Glutamatergic neuron (in vitro differentiated cells): ENCODE measurements at regions not wholly inside any gene's neighbourhood (a gene's known extent, or its start where the extent isn't known, plus 50 kb on each side); places are given as distances from the start of the nearest gene placed in this dataset.

Experiments
- DNase-seq: peaks from one replicate; pipeline ENCODE4 v3.0.0; 2022
- H3K27ac Mint-ChIP-seq: one replicate; pipeline ENCODE4 v1.8.0; 2020; ENCODE audit warnings: mild to moderate bottlenecking, mixed read lengths, inconsistent platforms; ENCODE audit not compliant: unreplicated experiment
- H3K27me3 Mint-ChIP-seq: one replicate; pipeline ENCODE4 v1.8.0; 2020; ENCODE audit warnings: mild to moderate bottlenecking, moderate library complexity, mixed read lengths, inconsistent platforms; ENCODE audit not compliant: unreplicated experiment
- H3K36me3 Mint-ChIP-seq: one replicate; pipeline ENCODE4 v1.8.0; 2020; ENCODE audit warnings: mild to moderate bottlenecking, mixed read lengths, inconsistent platforms; ENCODE audit not compliant: unreplicated experiment
- H3K4me1 Mint-ChIP-seq: one replicate; pipeline ENCODE4 v1.8.0; 2020; ENCODE audit warnings: mild to moderate bottlenecking, low read depth, mixed read lengths, inconsistent platforms; ENCODE audit not compliant: unreplicated experiment
- H3K4me3 Mint-ChIP-seq: one replicate; pipeline ENCODE4 v1.8.0; 2020; ENCODE audit warnings: mild to moderate bottlenecking, mixed read lengths, inconsistent platforms; ENCODE audit not compliant: unreplicated experiment
- H3K9me3 Mint-ChIP-seq: one replicate; pipeline ENCODE4 v1.8.0; 2020; ENCODE audit warnings: mild to moderate bottlenecking, moderate library complexity, mixed read lengths, inconsistent platforms; ENCODE audit not compliant: unreplicated experiment
- TF ChIP-seq, protein P1 (sequence below): fragments of 200-600 bp; sonication (generic); IDR thresholded peaks from one replicate; pipeline ENCODE4 v1.5.0; 2021; ENCODE audit not compliant: partially characterized antibody, unreplicated experiment

DNA sequence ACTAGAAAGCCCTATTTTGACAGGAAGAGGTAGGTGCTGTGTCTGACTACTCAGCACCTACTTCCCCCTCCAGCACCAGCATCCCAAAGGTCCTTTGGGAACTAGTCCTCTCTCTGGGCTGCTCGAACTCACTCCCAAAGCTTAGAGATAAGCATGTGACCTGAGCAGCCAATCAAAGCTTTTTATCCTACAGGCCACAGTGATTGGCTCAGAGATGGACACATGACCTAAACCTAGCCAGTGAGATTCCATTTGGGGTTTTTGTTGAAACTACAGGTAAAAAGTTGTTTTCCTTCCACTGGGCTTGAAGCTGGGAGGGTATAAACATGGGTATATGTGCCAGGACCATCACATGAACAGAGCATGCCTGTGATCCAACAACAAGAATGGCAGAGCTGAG is 186.5 kb upstream of the PPP2R3A start:
- Mint-ChIP-seq H3K4me1 (no peaks in the 10 kb centered on the region), H3K27ac (no peak overlapping the region), H3K27me3 (peaks cover 3% of the 10 kb centered on the region), H3K9me3 (no peaks in the 10 kb centered on the region), H3K4me3 (no peak overlapping the region), H3K36me3 (no peaks in the 10 kb centered on the region)
- TF ChIP-seq, protein P1, sequence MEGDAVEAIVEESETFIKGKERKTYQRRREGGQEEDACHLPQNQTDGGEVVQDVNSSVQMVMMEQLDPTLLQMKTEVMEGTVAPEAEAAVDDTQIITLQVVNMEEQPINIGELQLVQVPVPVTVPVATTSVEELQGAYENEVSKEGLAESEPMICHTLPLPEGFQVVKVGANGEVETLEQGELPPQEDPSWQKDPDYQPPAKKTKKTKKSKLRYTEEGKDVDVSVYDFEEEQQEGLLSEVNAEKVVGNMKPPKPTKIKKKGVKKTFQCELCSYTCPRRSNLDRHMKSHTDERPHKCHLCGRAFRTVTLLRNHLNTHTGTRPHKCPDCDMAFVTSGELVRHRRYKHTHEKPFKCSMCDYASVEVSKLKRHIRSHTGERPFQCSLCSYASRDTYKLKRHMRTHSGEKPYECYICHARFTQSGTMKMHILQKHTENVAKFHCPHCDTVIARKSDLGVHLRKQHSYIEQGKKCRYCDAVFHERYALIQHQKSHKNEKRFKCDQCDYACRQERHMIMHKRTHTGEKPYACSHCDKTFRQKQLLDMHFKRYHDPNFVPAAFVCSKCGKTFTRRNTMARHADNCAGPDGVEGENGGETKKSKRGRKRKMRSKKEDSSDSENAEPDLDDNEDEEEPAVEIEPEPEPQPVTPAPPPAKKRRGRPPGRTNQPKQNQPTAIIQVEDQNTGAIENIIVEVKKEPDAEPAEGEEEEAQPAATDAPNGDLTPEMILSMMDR, result no peak
- no peak for DNase-seq

DNA sequence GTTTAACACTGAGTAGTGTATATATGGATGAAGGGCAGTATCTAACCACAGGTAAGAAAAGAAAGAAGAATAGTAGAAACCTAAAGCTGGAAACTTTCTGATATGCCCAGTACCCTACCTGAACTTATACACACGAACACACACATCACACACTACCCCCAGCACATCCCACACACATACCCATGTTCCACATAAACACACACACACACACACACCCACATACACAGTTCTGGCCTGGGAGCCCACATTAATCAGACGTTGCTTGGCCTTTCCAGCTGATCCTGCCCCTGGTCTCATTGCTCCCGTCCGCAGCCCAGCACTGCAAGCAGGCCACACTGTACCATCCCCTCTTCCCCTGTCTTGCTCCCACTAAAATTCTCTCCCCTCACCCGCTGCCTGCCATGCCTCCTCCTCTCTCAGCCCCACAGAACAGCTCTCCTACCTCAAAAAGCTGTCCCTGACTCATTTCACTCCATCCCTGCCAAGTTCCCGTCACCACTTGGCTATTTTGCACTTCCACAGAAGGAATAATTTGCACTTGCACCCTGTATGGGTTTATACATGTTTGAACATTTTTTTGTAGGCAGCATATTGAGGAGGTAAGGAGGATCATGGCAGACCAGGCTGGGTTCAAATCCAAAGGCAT is 185.8 kb upstream of the PPP2R3A start:
- Mint-ChIP-seq H3K27me3 (peaks cover 3% of the 10 kb centered on the region), H3K9me3 (no peaks in the 10 kb centered on the region), H3K4me3 (no peak overlapping the region), H3K27ac (no peak overlapping the region), H3K36me3 (no peaks in the 10 kb centered on the region), H3K4me1 (no peaks in the 10 kb centered on the region)
- TF ChIP-seq, protein P1, result no peak
- no peak for DNase-seq

DNA sequence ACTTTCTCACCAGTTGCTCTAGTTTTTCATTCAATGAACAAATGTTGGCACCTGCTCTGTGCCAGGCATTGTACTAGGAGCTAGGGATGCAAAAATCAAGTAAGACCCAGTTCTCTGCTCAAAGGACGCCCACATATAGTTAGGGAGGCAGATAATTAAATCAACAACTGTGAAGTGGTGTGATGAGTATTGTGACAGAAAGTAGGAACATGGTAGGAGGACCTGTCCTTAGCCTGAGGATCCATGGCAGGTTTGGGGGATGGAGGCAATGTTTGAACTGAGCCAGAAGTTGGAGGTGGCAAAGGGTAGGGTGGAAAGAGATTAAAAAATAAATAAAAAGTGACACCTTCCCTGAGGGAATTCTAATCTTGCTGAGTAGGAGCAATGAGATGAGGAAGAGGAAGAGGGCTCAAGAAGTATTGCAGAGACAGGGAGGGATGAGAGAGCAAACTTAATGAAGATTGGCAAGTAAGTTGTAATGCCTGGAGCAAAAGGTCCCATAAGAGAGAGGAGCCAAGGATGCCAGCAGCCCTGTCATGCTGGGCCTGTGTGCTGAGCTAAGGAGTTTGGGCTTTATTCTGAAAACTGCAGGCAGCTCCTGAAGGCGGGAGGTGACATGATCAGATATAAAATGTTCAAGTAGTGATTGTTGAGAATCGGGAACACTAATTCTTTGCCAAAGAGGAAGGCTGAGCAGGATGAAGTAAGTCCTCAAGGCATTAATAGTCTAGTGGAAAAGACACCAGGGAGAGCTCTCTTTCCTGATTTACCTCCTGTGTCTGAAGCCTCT is 184.3 kb upstream of the PPP2R3A start:
- H3K4me1 Mint-ChIP-seq, result no peaks in the 10 kb centered on the region

DNA sequence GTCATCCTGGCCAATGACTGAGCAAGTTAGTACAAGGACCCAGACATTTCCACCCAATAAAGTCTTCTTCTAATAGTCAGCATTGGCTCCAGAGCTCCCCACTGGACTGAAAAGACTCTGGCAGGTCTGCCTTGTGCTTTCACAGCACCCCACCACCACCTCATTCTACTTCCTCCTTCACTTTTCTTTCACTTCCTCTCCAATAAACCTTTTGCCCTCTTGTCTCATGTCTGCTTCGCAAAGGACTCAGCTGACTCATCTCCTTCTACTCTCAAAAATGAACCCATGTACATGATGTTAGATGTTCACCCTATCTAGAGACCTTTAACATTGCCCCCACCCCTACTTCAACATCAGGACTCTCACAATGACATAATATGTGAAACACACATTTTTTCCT is 181.0 kb upstream of the PPP2R3A start:
- Mint-ChIP-seq H3K27me3 (peaks cover 5% of the 10 kb centered on the region), H3K36me3 (no peaks in the 10 kb centered on the region), H3K4me1 (no peaks in the 10 kb centered on the region), H3K27ac (no peak overlapping the region), H3K9me3 (no peaks in the 10 kb centered on the region), H3K4me3 (no peak overlapping the region)
- no peak for DNase-seq
- TF ChIP-seq, protein P1, result no peak

More for the DNA sequence above, 184.3 kb upstream of the PPP2R3A start:
- Mint-ChIP-seq H3K27me3 (peaks cover 3% of the 10 kb centered on the region), H3K27ac (no peak overlapping the region), H3K4me3 (no peak overlapping the region), H3K36me3 (no peaks in the 10 kb centered on the region), H3K9me3 (no peaks in the 10 kb centered on the region)
- no peak for DNase-seq
- TF ChIP-seq, protein P1, result no peak

DNA sequence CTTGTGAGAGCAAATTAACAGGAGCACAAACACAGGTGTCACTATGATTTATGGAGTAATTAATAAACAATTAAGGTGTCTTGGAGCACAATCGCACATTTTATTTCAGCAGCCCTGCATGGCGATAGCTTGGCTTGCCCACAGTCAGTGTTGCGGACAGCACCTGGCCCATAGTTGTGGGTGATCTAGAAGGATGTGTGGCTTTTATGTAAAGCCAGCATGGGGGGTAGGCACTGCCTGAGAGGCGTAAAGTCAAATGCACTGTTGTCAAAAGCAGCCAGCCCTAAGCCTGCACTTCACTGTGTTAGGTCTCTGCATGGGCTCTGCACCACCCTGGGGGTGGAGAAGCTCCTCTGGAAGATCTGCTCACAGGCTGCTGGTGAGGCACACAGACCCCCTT is 177.4 kb upstream of the PPP2R3A start:
- Mint-ChIP-seq H3K4me1 (no peaks in the 10 kb centered on the region), H3K36me3 (no peaks in the 10 kb centered on the region), H3K4me3 (no peak overlapping the region), H3K9me3 (no peaks in the 10 kb centered on the region), H3K27ac (no peak overlapping the region), H3K27me3 (peaks cover 2% of the 10 kb centered on the region)
- TF ChIP-seq, protein P1, result no peak
- no peak for DNase-seq
